Activated T-helper 2 cell treated with anti-CD3 and anti-CD28 coated beads, Interferon-gamma antibody, Interleukin-2, Interleukin-4, amounts not matched to agents 10 μg/mL and 5 μg/mL and 100 μg/mL, durations not matched to agents 14 hours and 24 hours and 36 hours (primary cell): ENCODE measurements at regions not wholly inside any gene's neighbourhood (a gene's known extent, or its start where the extent isn't known, plus 50 kb on each side); places are given as distances from the start of the nearest gene placed in this dataset.

Source experiments
- DNase-seq: peaks from one replicate; pipeline ENCODE4 v3.0.0; 2021; ENCODE audit warnings: low spot score
- H3K27ac Mint-ChIP-seq: one replicate; pipeline ENCODE4 v1.8.0; 2021; ENCODE audit warnings: mixed read lengths
- H3K27me3 Mint-ChIP-seq: one replicate; pipeline ENCODE4 v1.8.0; 2021; ENCODE audit warnings: low read depth, mixed read lengths
- H3K36me3 Mint-ChIP-seq: one replicate; pipeline ENCODE4 v1.8.0; 2021; ENCODE audit warnings: low read depth, mixed read lengths
- H3K4me1 Mint-ChIP-seq: one replicate; pipeline ENCODE4 v1.8.0; 2021; ENCODE audit warnings: low read depth, mixed read lengths
- H3K4me3 Mint-ChIP-seq: one replicate; pipeline ENCODE4 v1.8.0; 2021; ENCODE audit warnings: low read depth, mild to moderate bottlenecking, moderate library complexity, mixed read lengths
- H3K9me3 Mint-ChIP-seq: one replicate; pipeline ENCODE4 v1.8.0; 2021; ENCODE audit warnings: mixed read lengths
- intact Hi-C: fragments of 100-400 bp; cut with micrococcal nuclease; formaldehyde crosslinking; loops from one replicate; pipeline ENCODE4 v1.15.1; 2023

DNA sequence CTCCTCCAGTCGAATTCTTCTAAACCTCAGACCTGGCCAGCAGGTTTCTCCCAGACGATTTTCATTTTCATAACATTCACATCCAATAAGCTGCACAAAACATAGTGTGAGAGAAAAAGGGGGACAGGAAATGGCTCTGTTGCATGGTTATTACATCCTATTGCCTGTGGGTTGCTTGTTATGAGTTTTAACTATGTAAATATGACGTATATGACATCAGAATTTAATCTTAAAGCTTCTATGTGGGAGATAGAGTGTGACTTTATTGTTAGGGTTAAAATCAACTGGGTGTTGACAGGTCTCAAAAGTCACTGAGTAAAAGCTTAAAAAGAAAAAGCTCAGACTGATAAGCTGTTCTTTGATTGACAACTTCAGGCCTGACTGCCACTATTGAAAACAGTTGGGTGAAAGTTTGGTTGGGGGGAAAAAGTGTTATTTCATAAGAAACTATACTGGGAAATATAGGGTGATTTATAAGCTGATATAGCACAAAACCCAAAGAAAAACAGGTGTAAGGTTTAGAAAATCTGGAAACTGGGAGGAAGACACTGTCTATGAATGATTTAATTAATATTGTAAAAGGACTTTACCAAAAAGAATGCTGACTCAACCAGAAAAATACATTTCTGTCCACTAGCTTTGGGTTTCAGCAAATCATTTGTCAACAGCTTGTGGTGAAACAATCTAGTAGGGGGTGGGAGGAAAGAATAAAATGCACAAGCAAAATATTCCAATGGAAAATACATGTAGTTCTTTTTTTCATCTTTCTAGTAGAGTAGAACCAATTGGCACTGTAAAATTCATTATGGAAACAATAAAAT, 134.1 kb upstream of the CEP162 start:
- Mint-ChIP-seq H3K27ac (no peak overlapping the region), H3K27me3 (no peaks in the 10 kb centered on the region), H3K9me3 (no peaks in the 10 kb centered on the region), H3K36me3 (no peaks in the 10 kb centered on the region), H3K4me3 (no peak overlapping the region), H3K4me1 (no peaks in the 10 kb centered on the region)
- intact Hi-C loops = no loop called here
- no peak for DNase-seq

DNA sequence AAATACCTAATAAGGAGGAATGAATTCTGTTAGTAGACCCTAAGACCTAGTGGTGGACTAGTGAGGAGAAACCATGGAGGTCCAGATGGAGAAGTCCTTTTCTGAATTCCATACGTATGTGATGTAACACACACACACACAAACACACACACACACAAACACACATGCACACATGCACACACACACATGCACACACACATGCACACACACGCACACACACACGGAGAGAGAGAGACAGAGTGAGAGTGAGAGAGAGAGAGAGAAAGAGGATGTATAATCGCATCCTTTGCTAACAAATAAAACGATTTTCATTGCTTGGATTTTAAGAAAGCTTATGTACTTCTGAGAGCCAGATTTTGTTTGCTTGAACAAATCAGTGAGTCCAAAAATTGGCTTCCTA, 132.6 kb upstream of the CEP162 start:
- Mint-ChIP-seq H3K27me3 (no peaks in the 10 kb centered on the region), H3K4me1 (no peaks in the 10 kb centered on the region), H3K36me3 (no peaks in the 10 kb centered on the region), H3K27ac (no peak overlapping the region), H3K4me3 (no peak overlapping the region), H3K9me3 (no peaks in the 10 kb centered on the region)
- no peak for DNase-seq
- intact Hi-C loops = no loop called here

DNA sequence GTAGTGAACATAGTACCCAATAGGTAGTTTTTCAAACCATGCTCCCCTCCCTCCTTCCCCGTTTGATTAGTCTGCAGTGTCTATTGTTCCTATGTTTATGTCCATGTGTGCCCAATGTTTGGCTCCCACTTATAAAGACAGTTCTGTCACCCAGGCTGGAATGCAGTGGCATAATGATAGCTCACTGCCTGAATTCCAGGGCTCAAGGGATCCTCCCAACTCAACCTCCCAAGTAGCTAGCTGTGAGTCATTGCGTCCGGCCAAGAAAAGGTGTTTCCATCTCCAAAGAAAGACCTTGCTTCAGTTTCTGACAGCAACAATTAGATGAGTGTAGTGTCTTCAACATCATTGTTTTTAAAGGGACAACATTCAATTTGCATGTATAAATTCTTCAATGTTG, 131.1 kb upstream of the CEP162 start:
- DNase-seq = no peak
- Mint-ChIP-seq H3K36me3 (no peaks in the 10 kb centered on the region), H3K27me3 (no peaks in the 10 kb centered on the region), H3K9me3 (no peaks in the 10 kb centered on the region), H3K4me1 (no peaks in the 10 kb centered on the region), H3K4me3 (no peak overlapping the region), H3K27ac (no peak overlapping the region)
- intact Hi-C loops = no loop called here

DNA sequence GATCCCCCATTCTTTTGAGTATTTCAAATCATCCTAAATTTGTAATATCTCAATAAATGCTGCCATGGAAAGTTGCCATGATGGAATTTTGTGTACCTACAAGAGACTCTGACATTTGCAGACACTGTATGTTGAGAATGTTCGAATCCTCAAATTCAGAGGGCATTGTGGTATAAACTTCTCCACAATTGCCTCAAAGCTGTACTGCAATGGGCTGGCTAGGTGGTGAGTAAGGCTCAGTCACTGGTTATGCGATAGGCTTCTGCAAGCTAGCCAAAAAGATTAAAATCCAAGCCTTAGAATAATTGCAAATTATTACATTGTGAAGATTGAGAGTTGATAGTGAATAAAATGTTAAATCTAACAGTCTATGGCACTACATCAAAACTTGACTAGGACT, 130.2 kb upstream of the CEP162 start:
- Mint-ChIP-seq H3K36me3 (no peaks in the 10 kb centered on the region), H3K4me1 (no peaks in the 10 kb centered on the region), H3K4me3 (no peak overlapping the region), H3K27me3 (no peaks in the 10 kb centered on the region), H3K27ac (no peak overlapping the region), H3K9me3 (no peaks in the 10 kb centered on the region)
- no peak for DNase-seq
- intact Hi-C loops = no loop called here

DNA sequence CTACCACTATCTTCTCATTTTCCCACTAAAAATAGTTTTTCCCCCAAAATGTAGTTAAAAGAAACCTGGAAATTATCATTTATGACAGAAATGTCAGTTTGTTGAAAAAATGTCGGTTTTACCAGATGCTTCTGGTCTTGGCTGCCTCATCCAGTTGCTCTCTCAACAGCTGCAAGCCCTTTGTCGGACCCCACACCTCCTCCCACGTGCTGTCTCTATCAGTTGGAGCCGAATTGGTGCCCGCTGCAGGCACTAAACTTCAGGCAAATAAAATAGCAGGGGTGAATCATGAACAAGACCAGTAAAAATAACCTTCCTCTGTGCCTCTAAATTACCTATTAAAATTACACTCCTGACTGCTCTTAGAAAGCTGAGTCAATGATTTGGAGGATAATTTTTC, 129.5 kb upstream of the CEP162 start:
- intact Hi-C loops = no loop called here
- H3K27ac Mint-ChIP-seq = no peak overlapping the region
- no peaks in the 10 kb centered on the region for H3K27me3 Mint-ChIP-seq

DNA sequence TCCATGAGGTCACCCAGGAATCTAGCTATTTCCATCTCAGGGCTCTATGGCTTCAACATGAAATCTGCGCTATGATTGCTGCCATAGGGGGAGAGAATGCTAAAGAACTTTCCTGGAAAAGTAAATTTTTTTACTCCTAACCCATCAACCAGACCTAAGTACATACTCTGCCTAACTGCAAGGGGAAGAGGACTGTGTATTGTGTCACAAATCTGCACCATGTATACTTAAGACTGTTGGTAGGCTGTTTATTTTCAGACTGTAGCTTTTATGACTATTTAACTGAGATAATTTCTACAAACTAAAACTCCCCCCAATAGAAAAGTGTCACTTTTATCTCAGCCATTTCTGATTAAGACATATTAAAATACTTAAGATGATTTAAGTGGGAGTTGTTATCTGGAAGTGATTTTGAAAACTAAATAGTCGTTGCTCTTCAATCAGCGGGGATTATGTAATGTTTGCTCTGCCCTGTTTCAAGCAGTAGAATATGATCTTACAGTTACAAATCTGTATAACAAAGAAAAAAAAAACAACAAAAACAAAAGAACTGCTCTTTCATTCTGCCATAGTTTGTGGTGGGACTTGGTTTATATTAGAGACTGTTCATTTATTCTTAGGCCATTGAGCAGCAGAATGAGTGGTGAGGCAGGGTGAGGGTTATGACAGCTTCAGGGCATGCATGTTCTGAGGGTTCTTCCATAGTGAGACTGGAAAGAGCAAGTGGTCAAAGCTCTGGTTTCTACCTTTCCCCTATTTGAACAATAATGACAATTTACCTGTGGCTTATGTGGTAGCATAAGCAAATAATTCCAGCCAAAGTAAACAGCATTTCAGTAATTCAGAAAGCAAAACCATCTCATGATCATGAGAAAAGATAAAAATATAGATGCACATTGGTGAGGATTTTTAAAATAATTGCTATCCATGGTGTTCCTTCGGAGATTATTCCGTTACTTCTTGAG, 126.3 kb upstream of the CEP162 start:
- intact Hi-C loops = no loop called here
- no peak overlapping the region for H3K27ac Mint-ChIP-seq
- H3K36me3 Mint-ChIP-seq = no peaks in the 10 kb centered on the region
- no peaks in the 10 kb centered on the region for H3K9me3 Mint-ChIP-seq
- H3K27me3 Mint-ChIP-seq = no peaks in the 10 kb centered on the region
- H3K4me1 Mint-ChIP-seq = no peaks in the 10 kb centered on the region
- DNase-seq = no peak
- H3K4me3 Mint-ChIP-seq = no peak overlapping the region

More for the DNA sequence above, 129.5 kb upstream of the CEP162 start:
- no peaks in the 10 kb centered on the region for H3K36me3 Mint-ChIP-seq
- H3K4me3 Mint-ChIP-seq = no peak overlapping the region
- H3K9me3 Mint-ChIP-seq = no peaks in the 10 kb centered on the region
- no peaks in the 10 kb centered on the region for H3K4me1 Mint-ChIP-seq
- DNase-seq = no peak

DNA sequence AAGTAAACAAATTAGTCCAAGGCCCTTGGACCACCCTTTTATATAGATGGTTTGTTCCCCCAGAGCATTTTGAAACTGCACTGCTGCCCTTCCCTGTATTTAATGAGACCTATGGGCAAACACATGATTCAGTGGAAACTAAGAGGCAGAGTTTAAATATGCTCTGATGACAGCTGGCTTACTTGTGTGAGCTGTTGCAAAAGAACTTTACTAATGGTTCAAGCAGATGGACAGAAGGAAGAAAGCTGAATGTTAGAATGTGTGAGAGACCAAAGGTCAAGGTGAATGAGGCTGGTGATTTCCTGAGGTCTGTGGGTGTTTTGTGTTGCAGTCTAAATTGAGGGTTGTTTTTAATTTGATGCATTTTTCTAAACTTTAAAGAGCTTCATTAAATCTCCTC, 123.0 kb upstream of the CEP162 start:
- Mint-ChIP-seq H3K4me1 (no peaks in the 10 kb centered on the region), H3K27ac (no peak overlapping the region), H3K27me3 (no peaks in the 10 kb centered on the region), H3K4me3 (no peak overlapping the region), H3K36me3 (no peaks in the 10 kb centered on the region), H3K9me3 (no peaks in the 10 kb centered on the region)
- DNase-seq = no peak
- intact Hi-C loops = no loop called here

DNA sequence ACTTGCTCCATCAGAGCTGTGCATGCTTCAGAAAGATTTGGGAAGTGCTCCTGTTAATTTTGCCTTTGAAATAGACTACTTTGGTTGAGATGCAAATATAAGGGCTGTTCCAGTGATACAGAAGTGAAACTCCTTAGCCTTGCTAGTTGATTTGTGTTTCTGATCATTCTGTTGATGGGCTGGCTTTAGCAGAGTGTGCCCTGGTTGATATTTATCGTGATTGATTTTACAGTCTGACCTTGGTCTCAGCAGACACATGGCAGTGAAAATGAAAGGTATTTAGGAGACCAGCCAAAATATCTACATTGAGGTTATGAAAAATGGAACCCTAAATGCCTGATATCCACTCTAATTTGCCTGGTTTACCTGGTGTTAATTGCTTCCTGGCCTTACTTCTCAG, 122.1 kb upstream of the CEP162 start:
- no peaks in the 10 kb centered on the region for H3K36me3 Mint-ChIP-seq
- intact Hi-C loops = no loop called here
- H3K4me3 Mint-ChIP-seq = no peak overlapping the region
- H3K27ac Mint-ChIP-seq = no peak overlapping the region
- H3K9me3 Mint-ChIP-seq = no peaks in the 10 kb centered on the region
- no peak for DNase-seq
- no peaks in the 10 kb centered on the region for H3K4me1 Mint-ChIP-seq
- no peaks in the 10 kb centered on the region for H3K27me3 Mint-ChIP-seq

DNA sequence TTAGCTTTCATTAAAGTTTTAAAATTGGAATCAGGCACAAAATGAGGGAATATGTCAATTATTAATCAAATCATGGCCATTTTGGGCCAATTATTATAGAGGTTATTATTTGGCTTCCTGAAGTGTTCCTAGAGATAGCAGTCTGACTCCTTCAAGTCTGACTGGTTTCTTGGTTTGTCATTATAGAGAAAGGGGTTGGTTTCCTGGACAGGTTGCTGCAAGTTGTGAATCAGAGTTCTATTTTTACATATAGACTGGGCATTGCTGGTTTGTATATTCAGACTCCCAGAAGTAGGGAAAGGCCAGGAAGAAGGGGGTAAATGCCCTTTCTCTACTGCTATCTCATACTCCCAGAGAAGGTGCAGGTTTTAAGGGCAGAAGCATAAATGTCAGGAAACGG, 121.4 kb upstream of the CEP162 start:
- no peaks in the 10 kb centered on the region for H3K9me3 Mint-ChIP-seq
- H3K27me3 Mint-ChIP-seq = no peaks in the 10 kb centered on the region
- no peak overlapping the region for H3K27ac Mint-ChIP-seq
- no peak for DNase-seq
- H3K4me1 Mint-ChIP-seq = no peaks in the 10 kb centered on the region
- H3K36me3 Mint-ChIP-seq = no peaks in the 10 kb centered on the region
- intact Hi-C loops = no loop called here
- H3K4me3 Mint-ChIP-seq = no peak overlapping the region

DNA sequence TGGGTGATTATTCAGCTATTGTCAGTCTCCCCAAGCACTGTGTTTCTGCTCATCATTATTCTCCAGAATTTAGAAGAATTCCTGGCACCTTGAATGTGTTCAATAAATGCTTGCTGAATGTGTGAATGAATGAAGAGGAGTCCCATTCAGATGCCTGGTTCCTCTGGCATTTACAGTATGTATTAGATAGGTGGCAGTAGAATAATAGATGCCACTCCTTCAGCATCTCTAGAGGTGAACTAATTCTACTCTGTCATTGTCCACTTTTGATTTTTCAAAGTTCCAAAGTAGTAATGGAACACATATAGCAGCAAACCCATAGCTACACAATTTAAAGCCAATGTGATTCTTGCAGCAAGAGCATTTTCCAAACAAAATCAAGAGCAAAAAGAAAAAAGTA, 118.9 kb upstream of the CEP162 start:
- H3K36me3 Mint-ChIP-seq = no peaks in the 10 kb centered on the region
- H3K27ac Mint-ChIP-seq = no peak overlapping the region
- H3K27me3 Mint-ChIP-seq = no peaks in the 10 kb centered on the region
- intact Hi-C loops = no loop called here
- H3K4me1 Mint-ChIP-seq = no peaks in the 10 kb centered on the region
- no peak overlapping the region for H3K4me3 Mint-ChIP-seq
- no peak for DNase-seq
- H3K9me3 Mint-ChIP-seq = no peaks in the 10 kb centered on the region

DNA sequence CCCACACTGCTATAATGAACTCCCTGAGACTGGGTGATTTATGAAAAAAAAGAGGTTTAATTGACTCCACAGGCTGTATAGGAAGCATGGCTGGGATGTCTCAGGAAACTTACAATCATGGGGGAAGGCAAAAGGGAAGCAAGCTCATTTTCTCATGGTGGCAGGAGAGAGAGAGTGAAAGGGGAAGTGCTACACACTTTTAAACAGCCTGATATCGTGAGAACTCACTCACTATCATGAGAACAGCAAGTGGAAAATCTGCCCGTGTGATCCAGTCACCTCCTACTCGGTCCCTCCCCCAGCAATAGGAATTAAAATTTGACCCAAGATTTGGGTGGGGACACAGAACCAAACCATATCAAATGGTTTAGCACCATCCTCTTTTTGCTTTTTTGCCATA, 116.6 kb upstream of the CEP162 start:
- intact Hi-C loops = no loop called here
- DNase-seq = no peak
- no peaks in the 10 kb centered on the region for H3K36me3 Mint-ChIP-seq
- H3K9me3 Mint-ChIP-seq = no peaks in the 10 kb centered on the region
- H3K27me3 Mint-ChIP-seq = no peaks in the 10 kb centered on the region
- H3K4me1 Mint-ChIP-seq = no peaks in the 10 kb centered on the region
- no peak overlapping the region for H3K27ac Mint-ChIP-seq
- no peak overlapping the region for H3K4me3 Mint-ChIP-seq

DNA sequence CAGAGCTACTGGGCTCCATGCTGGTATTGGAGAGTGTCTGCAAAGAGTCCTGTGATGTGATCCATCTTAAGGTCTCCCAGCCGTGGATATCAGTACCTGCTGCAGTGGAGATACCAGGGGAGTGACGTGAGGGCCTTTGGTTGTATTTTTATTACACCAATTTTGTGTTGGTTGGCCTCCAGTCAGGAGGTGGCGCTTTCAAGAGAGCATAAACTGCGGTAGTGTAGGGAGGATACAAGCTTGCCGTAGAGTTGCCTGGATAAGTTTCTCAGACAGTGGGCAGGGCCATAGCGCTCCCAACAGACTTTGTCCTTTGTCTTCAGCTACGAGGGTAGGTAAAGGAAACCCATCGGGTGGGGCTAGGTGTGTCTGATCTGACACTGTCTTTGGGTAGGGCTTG, 113.0 kb upstream of the CEP162 start:
- Mint-ChIP-seq H3K36me3 (no peaks in the 10 kb centered on the region), H3K27ac (no peak overlapping the region), H3K9me3 (peaks cover 12% of the 10 kb centered on the region), H3K4me3 (no peak overlapping the region), H3K4me1 (no peaks in the 10 kb centered on the region), H3K27me3 (no peaks in the 10 kb centered on the region)
- intact Hi-C loops = no loop called here
- no peak for DNase-seq

DNA sequence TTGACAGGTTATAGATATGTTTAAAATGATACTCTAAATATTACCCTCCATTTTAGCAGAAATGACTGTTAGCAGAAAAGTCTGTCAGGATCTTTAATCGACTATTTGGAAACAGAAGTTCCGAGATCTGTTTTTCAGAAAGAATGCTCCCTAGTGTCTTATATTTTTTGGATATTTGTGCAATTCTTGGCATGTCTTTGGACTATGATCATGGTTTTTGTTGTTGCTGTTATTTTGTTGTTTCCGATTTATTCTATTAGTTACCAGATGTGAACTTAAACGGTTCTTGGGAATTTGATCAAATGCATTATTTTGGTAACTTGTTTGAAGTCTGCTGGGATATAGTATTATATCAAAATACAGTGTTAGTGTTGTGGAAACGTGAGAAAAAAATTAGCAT, 106.4 kb upstream of the CEP162 start:
- no peak overlapping the region for H3K27ac Mint-ChIP-seq
- H3K36me3 Mint-ChIP-seq = no peaks in the 10 kb centered on the region
- intact Hi-C loops = no loop called here
- no peaks in the 10 kb centered on the region for H3K4me1 Mint-ChIP-seq
- no peak overlapping the region for H3K4me3 Mint-ChIP-seq
- no peak for DNase-seq
- H3K27me3 Mint-ChIP-seq = no peaks in the 10 kb centered on the region
- peaks cover 12% of the 10 kb centered on the region for H3K9me3 Mint-ChIP-seq
